Transverse colon (tissue), 4 donors: ENCODE measurements at regions not wholly inside any gene's neighbourhood (a gene's known extent, or its start where the extent isn't known, plus 50 kb on each side); places are given as distances from the start of the nearest gene placed in this dataset.

Experiments used
- EP300 ChIP-seq: sonication (generic); formaldehyde crosslinking; IDR thresholded peaks from one replicate; pipeline ENCODE4 v1.6.1; 2017; ENCODE audit warnings: antibody characterized with exemption, low read depth
- POLR2AphosphoS5 ChIP-seq, 3 donors: sonication (generic); formaldehyde crosslinking; IDR thresholded peaks; one replicate each; pipeline ENCODE4 v1.6.1; 2016; ENCODE audit warnings: antibody characterized with exemption in 3 of 3
- TF ChIP-seq, protein P1 (sequence below), 5 experiments: fragments of 200-600 bp in 3 of 5; fragments of 450-650 bp in 2 of 5; sonication (generic) in 3 of 5; IDR thresholded peaks; 1 replicate in 2 of 5; 2 replicates in 3 of 5; pipeline ENCODE4 v1.5.1; 2016 to 2017; ENCODE audit warnings: antibody characterized with exemption in 5 of 5, inconsistent platforms in 3 of 5, mild to moderate bottlenecking in 2 of 5, moderate library complexity in 1 of 5

DNA sequence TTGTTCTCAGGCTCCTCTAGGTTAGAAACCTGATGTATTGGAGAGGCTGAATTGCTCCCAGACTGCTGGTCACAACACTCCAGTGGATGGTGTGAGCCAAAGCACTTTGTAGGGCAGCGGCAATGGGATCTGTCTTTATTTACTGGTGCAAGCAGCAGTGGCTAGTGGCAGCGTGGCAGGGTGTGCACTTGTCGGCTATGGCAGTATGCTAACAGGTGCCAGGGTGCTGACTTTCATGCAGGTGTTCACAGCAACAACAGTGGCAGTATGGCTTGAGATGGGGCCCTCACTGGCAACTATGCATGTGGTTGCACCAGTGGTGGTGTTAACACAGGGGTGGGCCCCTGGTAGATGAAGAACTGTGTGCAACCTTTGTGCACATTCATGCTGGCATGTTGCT is 347.8 kb downstream of the DSC3 start:
- TF ChIP-seq EP300 (no peak), POLR2AphosphoS5 (IDR thresholded peaks at IDR 0.05) (no peak)
- TF ChIP-seq, protein P1, sequence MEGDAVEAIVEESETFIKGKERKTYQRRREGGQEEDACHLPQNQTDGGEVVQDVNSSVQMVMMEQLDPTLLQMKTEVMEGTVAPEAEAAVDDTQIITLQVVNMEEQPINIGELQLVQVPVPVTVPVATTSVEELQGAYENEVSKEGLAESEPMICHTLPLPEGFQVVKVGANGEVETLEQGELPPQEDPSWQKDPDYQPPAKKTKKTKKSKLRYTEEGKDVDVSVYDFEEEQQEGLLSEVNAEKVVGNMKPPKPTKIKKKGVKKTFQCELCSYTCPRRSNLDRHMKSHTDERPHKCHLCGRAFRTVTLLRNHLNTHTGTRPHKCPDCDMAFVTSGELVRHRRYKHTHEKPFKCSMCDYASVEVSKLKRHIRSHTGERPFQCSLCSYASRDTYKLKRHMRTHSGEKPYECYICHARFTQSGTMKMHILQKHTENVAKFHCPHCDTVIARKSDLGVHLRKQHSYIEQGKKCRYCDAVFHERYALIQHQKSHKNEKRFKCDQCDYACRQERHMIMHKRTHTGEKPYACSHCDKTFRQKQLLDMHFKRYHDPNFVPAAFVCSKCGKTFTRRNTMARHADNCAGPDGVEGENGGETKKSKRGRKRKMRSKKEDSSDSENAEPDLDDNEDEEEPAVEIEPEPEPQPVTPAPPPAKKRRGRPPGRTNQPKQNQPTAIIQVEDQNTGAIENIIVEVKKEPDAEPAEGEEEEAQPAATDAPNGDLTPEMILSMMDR (IDR thresholded peaks at IDR 0.05): no peak
